ENCODE measurements at regions not wholly inside any gene's neighbourhood (a gene's known extent, or its start where the extent isn't known, plus 50 kb on each side); places are given as distances from the start of the nearest gene placed in this dataset.

DNA sequence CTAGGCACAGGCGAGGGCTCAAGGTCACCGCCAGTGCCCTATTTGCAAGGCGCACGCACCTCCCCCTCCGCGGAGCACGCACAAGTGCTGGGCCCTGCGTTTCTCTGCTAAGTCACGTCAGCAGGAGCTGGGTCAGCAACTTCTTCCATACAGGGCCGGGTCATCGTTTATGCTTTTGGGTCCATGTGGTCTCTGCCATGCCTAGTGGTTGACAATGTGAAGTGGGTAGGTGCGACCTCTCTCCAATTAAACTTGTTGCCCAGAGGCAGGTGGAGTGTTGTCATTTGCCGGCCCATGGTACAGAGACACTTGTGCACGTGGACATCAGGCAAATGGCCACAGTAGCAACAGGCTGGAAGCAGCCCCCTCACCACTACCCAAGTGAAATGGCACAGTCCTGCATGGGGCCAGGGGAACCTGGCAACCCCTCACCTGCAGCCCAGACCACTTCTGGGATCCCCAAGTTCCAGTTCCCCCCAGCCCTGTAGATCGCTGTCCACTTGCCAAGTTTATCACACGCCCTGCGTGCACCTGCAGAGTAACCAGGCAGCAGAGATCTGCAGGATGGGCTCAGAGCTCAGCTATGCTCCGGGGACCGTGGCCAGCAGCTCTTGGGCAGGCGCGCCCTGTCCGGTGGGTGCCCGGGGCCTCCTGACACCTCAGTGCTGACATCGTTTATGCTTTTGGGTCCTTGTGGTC lies 86.1 kb upstream of the PPP2R2D start:
- 65 to 76% methylated on average over 24 of the region's 24 CpGs for WGBS, 2 donors
- no peak for ATAC-seq (ENCODE audit: insufficient read depth, low FRiP score)
- H3K36me3 ChIP-seq (ENCODE audit: control insufficient read depth in 4 of 4, insufficient read depth in 4 of 4, low read length in 4 of 4) = no peaks in the 10 kb centered on the region

DNA sequence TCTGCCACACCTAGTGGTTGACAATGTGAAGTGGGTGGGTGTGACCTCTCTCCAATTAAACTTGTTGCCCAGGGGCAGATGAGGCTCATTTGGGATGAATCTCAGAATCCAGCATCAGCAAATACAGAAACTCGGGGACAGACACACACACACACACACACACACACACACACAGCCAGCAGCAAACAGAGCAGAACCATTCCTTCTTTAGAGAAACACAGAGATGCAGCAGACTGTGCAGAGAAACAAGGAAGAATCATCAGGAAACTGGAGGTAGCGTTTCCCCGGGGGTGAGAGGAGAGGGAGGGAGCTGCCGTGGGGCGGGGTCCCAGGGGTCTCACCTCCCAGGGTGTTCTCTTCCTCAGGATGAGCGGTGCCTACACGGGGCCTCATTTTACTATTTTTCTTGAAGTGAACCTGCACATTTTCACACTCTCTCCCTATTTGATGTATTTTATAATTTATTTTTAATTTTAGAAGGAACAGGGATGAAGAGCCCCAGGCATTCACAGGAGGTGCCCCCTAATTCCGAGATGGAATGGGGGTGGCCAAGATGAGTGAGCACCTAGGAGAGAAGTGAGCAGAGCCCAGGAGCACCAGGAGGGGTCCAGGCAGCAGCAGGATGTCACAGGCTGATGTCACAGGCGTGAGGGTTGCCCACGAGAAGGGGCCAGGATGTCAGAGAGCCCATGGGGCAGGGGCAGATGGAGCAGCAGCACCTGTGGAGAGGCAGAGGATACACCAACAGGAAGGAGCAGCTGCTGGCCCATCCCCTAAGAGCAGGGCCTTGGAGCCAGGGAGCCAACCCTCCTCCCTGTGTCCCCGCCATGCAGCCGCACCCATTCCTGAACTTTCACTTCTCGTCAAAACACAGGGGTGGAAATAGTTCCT lies 85.3 kb upstream of the PPP2R2D start:
- ATAC-seq (ENCODE audit: insufficient read depth, low FRiP score) = no peak
- no peak overlapping the region for H3K9ac ChIP-seq (ENCODE audit: insufficient read depth in 1 of 2, low read length in 2 of 2)
- 44% methylated on average over 13 of the region's 13 CpGs for WGBS, 2 donors

More for the DNA sequence above, 86.1 kb upstream of the PPP2R2D start:
- H3K27me3 ChIP-seq (ENCODE audit: control insufficient read depth in 3 of 3, insufficient read depth in 3 of 3, low read length in 2 of 3) = peaks cover 0 to 15% (median 2%) of the 10 kb centered on the region in 3 donors
- DNase-seq = no peak
- H3K9ac ChIP-seq (ENCODE audit: insufficient read depth in 1 of 2, low read length in 2 of 2) = no peak overlapping the region
- TF ChIP-seq, protein P1, sequence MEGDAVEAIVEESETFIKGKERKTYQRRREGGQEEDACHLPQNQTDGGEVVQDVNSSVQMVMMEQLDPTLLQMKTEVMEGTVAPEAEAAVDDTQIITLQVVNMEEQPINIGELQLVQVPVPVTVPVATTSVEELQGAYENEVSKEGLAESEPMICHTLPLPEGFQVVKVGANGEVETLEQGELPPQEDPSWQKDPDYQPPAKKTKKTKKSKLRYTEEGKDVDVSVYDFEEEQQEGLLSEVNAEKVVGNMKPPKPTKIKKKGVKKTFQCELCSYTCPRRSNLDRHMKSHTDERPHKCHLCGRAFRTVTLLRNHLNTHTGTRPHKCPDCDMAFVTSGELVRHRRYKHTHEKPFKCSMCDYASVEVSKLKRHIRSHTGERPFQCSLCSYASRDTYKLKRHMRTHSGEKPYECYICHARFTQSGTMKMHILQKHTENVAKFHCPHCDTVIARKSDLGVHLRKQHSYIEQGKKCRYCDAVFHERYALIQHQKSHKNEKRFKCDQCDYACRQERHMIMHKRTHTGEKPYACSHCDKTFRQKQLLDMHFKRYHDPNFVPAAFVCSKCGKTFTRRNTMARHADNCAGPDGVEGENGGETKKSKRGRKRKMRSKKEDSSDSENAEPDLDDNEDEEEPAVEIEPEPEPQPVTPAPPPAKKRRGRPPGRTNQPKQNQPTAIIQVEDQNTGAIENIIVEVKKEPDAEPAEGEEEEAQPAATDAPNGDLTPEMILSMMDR (IDR thresholded peaks at IDR 0.05; ENCODE audit: control extremely low read depth, extremely low read depth) = no peak
- H3K9me3 ChIP-seq (ENCODE audit: control insufficient read depth in 4 of 4, insufficient read depth in 3 of 4, low read length in 3 of 4) = peaks cover 0 to 4% (median 0%) of the 10 kb centered on the region in 4 donors
- H3K4me3 ChIP-seq = no peak overlapping the region
- H3K27ac ChIP-seq (ENCODE audit: low read depth in 1 of 2, low read length in 1 of 2) = no peak overlapping the region
- no peaks in the 10 kb centered on the region for H3K4me1 ChIP-seq (ENCODE audit: control insufficient read depth in 5 of 5, insufficient read depth in 5 of 5, low read length in 5 of 5)

DNA sequence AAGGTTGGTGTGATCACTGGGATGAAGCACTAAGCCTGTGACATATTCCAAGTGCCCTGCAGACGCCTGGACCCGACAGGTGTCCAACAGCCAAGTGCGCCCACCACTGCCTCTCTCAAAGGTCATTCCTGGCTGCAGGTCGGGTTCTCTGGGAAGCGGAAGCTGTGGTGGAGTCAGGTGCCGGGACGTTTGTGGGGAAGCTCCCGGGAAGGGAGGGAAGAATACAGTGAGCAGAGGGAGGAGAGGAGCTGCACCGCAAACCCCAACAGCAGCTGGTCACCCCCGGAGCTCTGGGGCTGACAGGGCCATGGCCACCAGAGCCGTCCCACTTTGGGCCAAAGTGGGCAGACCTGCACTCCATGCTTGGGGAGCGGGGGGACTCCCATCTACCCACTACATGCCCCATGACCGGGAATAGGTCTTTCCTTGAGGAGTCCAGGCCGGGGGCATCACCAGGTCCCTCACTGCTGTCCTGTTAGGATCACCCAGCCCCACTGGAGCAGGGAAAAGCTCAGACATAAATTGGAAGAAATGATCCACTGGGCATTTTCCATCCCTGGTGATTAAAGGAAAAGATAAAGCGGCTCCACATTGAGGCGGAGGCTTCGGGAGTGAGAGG lies 84.5 kb upstream of the PPP2R2D start:
- Histone ChIP-seq H3K4me1 (ENCODE audit: control insufficient read depth in 5 of 5, insufficient read depth in 5 of 5, low read length in 5 of 5) (no peaks in the 10 kb centered on the region), H3K9me3 (ENCODE audit: control insufficient read depth in 4 of 4, insufficient read depth in 3 of 4, low read length in 3 of 4) (peaks cover 0 to 4% (median 0%) of the 10 kb centered on the region in 4 donors), H3K9ac (ENCODE audit: insufficient read depth in 1 of 2, low read length in 2 of 2) (no peak overlapping the region), H3K27me3 (ENCODE audit: control insufficient read depth in 3 of 3, insufficient read depth in 3 of 3, low read length in 2 of 3) (peaks cover 0 to 20% (median 3%) of the 10 kb centered on the region in 3 donors), H3K36me3 (ENCODE audit: control insufficient read depth in 4 of 4, insufficient read depth in 4 of 4, low read length in 4 of 4) (no peaks in the 10 kb centered on the region), H3K27ac (ENCODE audit: low read depth in 1 of 2, low read length in 1 of 2) (no peak overlapping the region), H3K4me3 (no peak overlapping the region)
- DNase-seq = no peak
- ATAC-seq (ENCODE audit: insufficient read depth, low FRiP score) = no peak
- TF ChIP-seq, protein P1 (IDR thresholded peaks at IDR 0.05; ENCODE audit: control extremely low read depth, extremely low read depth) = no peak
- WGBS, 2 donors = 69 to 77% methylated on average over 17 of the region's 17 CpGs

More for the DNA sequence above, 85.3 kb upstream of the PPP2R2D start:
- Histone ChIP-seq H3K27me3 (ENCODE audit: control insufficient read depth in 3 of 3, insufficient read depth in 3 of 3, low read length in 2 of 3) (peaks cover 0 to 18% (median 3%) of the 10 kb centered on the region in 3 donors), H3K27ac (ENCODE audit: low read depth in 1 of 2, low read length in 1 of 2) (no peak overlapping the region), H3K9me3 (ENCODE audit: control insufficient read depth in 4 of 4, insufficient read depth in 3 of 4, low read length in 3 of 4) (peaks cover 0 to 4% (median 0%) of the 10 kb centered on the region in 4 donors), H3K4me1 (ENCODE audit: control insufficient read depth in 5 of 5, insufficient read depth in 5 of 5, low read length in 5 of 5) (no peaks in the 10 kb centered on the region), H3K36me3 (ENCODE audit: control insufficient read depth in 4 of 4, insufficient read depth in 4 of 4, low read length in 4 of 4) (no peaks in the 10 kb centered on the region), H3K4me3 (no peak overlapping the region)
- no peak for DNase-seq
- TF ChIP-seq, protein P1 (IDR thresholded peaks at IDR 0.05; ENCODE audit: control extremely low read depth, extremely low read depth) = no peak
